AG04449 (cell line): ENCODE measurements at regions not wholly inside any gene's neighbourhood (a gene's known extent, or its start where the extent isn't known, plus 50 kb on each side); places are given as distances from the start of the nearest gene placed in this dataset.

ENCODE experiments used
- CTCF ChIA-PET: fragments of 350-600 bp; formaldehyde crosslinking; extraction: SDS; loops from one replicate; lab custom pipeline; 2021; ENCODE audit warnings: antibody characterized with exemption; lab: Yijun Ruan, JAX
- POLR2A ChIA-PET: fragments of 400-600, 350-600 bp; formaldehyde crosslinking; extraction: SDS; loops from one replicate; lab custom pipeline; 2020; ENCODE audit warnings: antibody characterized with exemption, inconsistent platforms; lab: Yijun Ruan, JAX
- DNase-seq: peaks from one replicate; pipeline ENCODE4 v3.0.0-alpha.2; 2010; ENCODE audit warnings: low read depth, low spot score
- H3K4me3 ChIP-seq: 2 replicates; pipeline ENCODE4 v1.5.1; 2011; ENCODE audit warnings: low read depth, mild to moderate bottlenecking, control low read depth, low read length
- TF ChIP-seq, protein P1 (sequence below): IDR thresholded peaks from one replicate; pipeline ENCODE4 v1.5.1; 2011; ENCODE audit warnings: mild to moderate bottlenecking, moderate library complexity, low read length, control low read depth, inconsistent platforms; ENCODE audit not compliant: insufficient read depth; ENCODE audit errors: missing control alignments

DNA sequence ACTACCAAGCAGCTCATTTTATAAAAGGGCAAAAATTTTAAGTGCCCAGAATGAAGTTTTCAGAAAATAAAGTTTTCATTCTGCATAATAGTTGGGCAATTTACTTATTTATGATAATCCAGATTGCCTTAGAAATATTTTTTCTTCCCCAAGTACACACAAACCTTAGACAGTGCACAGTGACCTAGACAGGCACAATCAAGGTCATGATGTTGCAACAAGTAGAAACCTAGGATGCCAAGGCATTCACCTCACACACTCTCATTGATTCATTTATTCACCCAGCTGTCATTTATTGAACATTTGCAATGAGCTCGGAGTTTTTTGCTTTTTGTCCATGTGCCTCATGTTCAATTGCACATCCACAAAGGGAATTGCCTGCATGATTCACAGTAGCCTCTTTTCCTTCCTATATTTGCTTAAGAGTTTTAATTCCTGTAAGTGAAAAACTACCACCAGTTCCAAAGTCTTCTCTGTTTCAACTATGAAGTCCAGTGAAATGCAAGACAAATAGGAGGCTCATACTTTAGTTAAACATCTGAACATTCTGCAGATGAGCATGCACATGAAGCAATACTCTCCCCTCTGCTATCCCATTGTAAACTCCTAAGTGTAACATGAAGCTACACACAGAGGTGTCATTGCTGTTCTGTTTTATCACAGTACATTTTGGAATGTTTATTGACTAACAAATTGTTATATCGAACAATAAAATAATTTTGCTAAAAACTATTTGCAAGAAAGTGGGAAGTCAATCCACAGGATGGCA lies 122.9 kb downstream of the HINT1 start:
- ChIA-PET POLR2A (no interaction called here), CTCF (no interaction called here)
- TF ChIP-seq, protein P1, sequence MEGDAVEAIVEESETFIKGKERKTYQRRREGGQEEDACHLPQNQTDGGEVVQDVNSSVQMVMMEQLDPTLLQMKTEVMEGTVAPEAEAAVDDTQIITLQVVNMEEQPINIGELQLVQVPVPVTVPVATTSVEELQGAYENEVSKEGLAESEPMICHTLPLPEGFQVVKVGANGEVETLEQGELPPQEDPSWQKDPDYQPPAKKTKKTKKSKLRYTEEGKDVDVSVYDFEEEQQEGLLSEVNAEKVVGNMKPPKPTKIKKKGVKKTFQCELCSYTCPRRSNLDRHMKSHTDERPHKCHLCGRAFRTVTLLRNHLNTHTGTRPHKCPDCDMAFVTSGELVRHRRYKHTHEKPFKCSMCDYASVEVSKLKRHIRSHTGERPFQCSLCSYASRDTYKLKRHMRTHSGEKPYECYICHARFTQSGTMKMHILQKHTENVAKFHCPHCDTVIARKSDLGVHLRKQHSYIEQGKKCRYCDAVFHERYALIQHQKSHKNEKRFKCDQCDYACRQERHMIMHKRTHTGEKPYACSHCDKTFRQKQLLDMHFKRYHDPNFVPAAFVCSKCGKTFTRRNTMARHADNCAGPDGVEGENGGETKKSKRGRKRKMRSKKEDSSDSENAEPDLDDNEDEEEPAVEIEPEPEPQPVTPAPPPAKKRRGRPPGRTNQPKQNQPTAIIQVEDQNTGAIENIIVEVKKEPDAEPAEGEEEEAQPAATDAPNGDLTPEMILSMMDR: no peak
- no peak overlapping the region for H3K4me3 ChIP-seq
- DNase-seq: no peak

DNA sequence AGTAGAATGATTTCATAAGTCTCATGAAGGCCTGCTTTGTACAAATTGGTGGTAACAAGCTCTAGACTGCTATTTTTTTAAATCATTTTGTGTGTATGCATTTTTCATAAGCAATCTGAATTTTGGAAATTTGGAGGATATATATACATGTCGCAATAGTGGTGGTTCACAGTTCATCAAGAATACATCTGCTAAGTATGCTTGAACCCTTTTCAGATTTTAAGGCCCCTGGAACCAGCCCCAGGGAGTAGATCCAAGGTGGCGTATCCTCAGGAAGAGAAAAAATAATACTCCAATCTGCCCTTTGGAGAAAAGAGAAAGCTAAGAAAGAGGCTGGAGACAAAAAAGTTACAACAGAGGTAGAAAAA lies 141.6 kb downstream of the HINT1 start:
- ChIA-PET CTCF (interaction anchor here (1.8 kb wide), 1 partner anchor 14 kb away, joined by 3 read pairs; no protein-coding TSS in a partner anchor), POLR2A (no interaction called here)
- no peak for DNase-seq
- TF ChIP-seq, protein P1: no peak
- H3K4me3 ChIP-seq: no peak overlapping the region

DNA sequence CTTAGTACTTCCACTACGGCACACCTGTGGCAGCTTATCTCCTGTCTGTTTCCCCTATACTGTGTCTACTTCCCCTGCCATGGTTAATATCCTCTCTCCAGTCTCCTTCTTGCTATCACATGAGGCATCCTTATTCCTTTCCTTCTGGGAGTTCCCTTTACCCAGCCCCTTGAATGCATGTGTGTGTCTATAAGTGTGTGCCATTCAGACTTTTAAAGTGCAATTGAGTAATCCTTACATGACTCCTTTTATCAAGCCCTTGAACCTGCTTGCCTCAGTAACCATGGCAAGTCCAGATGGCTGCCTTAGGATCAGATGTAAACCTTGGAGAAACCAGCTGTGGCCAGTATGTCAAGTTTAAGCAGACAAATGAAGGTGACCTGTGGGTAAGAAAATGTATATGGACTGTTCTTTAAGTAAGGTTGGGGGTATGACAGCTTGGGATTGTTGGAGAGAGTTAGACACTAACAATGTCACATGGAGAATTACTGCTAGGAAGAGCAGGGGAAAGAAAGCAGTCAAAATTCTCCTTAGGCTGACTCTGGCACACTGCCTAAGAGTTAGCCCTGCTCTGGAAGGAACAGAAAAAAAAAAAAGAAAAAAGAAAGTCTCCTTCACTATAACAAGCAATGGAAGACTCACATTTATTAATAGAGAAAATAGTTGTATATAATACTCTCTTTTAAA lies 142.1 kb downstream of the HINT1 start:
- POLR2A ChIA-PET: no interaction called here
- TF ChIP-seq, protein P1: no peak
- DNase-seq: no peak
- no peak overlapping the region for H3K4me3 ChIP-seq
- CTCF ChIA-PET: no interaction called here

DNA sequence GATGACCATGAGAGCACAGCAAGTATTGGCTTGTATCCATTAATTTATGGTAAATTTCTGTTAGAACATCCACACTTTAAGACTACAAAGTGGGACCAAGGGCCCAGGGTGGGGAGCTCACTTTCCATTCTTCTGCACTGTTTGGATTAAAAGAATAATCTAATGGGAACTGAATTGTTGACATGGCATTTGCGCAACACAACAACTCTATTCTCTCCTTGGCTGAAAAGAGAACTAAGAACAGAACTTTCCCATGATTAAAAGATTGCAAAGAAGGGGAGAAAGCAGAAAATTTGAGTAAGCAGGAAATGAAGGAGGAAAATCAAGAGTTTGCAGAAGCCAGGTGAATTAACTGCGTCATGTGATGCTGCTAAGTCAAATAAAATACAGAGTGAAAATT lies 143.4 kb downstream of the HINT1 start:
- ChIA-PET POLR2A (no interaction called here), CTCF (no interaction called here)
- TF ChIP-seq, protein P1: no peak
- no peak for DNase-seq
- no peak overlapping the region for H3K4me3 ChIP-seq

DNA sequence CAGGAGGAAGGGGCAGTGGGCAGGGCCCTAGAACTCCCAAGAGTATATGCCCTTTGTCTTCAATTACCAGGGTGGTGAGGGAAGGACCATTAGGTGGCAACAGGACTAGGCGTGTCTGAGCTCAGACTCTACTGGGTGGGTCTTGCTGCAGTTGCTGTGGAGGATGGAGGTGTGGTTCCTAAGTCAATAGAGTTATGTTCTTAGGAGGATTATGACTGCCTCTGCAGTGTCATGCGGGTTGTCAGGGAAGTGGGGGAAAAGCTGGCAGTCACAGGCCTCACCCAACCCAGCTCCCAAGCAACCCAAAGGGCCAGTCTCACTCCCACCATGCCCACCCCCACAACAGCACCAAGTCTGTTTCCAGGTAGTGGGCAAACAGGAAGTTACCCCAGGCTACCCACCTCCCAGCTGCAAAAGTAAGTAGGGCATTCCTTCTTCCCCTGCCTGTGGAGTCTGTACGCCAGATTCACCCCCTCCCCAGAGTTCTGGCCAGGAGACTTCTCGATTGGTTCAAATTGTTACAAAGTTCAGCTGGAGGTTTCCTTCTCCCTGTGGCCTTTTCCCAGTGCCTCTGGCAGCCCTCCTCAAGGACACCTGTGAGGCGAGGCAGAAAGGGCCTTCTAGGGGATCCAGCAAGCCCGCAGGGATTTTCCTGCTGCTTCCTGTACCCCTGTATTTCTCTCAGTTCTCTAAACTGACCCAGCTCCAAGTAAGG lies 145.3 kb downstream of the HINT1 start:
- TF ChIP-seq, protein P1: no peak
- no peak for DNase-seq
- POLR2A ChIA-PET: no interaction called here
- CTCF ChIA-PET: no interaction called here
- H3K4me3 ChIP-seq: no peak overlapping the region

DNA sequence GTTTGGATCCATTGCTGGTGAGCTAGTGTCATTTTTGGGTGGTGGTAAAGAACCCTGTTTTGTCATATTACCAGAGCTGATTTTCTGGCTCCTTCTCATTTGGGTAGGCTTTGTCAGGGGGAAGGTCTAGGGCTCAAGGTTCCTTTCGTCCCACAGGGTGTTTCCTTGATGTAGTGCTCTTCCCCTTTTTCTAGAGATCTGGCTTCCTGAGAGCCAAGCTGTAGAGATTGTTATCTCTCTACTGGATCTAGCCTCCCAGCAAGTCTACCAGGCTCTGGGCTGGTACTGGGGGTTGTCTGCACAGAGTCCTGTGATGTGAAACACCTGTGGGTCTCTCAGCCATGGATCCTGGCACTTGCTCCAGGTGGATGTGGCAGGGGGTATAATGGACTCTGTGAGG lies 145.9 kb downstream of the HINT1 start:
- CTCF ChIA-PET: no interaction called here
- H3K4me3 ChIP-seq: no peak overlapping the region
- POLR2A ChIA-PET: no interaction called here
- DNase-seq: no peak
- TF ChIP-seq, protein P1: no peak
